BJ (cell line): ENCODE measurements at regions not wholly inside any gene's neighbourhood (a gene's known extent, or its start where the extent isn't known, plus 50 kb on each side); places are given as distances from the start of the nearest gene placed in this dataset.

ENCODE experiments used
- CTCF ChIA-PET: fragments of 350-600 bp; formaldehyde crosslinking; extraction: SDS; loops from one replicate; lab custom pipeline; 2021; ENCODE audit warnings: antibody characterized with exemption, inconsistent platforms; lab: Yijun Ruan, JAX
- POLR2A ChIA-PET: fragments of 300-600 bp; sonication (Branson Sonifier 250); formaldehyde crosslinking; extraction: SDS; loops from one replicate; lab custom pipeline; 2021; ENCODE audit warnings: antibody characterized with exemption; lab: Charles Lee
- DNase-seq: peaks from one replicate; pipeline ENCODE4 v3.0.0-alpha.2; 2011; ENCODE audit warnings: low read depth
- H3K27me3 ChIP-seq: 2 replicates; pipeline ENCODE4 v1.6.0; 2011; ENCODE audit warnings: low read length; ENCODE audit not compliant: control insufficient read depth, insufficient read depth
- H3K36me3 ChIP-seq: 2 replicates; pipeline ENCODE4 v1.5.1; 2011; ENCODE audit warnings: low read length; ENCODE audit not compliant: control insufficient read depth, insufficient read depth
- H3K4me3 ChIP-seq: 2 replicates; pipeline ENCODE4 v1.5.1; 2011; ENCODE audit warnings: low read depth, mild to moderate bottlenecking, control low read depth, low read length
- CTCF ChIP-seq: IDR thresholded peaks from 2 replicates; pipeline ENCODE4 v1.5.1; 2011; ENCODE audit warnings: low read depth, mild to moderate bottlenecking, control low read depth, inconsistent platforms, low read length, moderate library complexity; ENCODE audit not compliant: insufficient read depth

GRCh38 chr3:18780959-18781358 lies 355.8 kb upstream of the SATB1 start:
- CTCF ChIA-PET: no interaction called here
- Histone ChIP-seq H3K4me3 (no peak overlapping the region), H3K36me3 (no peaks in the 10 kb centered on the region), H3K27me3 (no peaks in the 10 kb centered on the region)
- POLR2A ChIA-PET: no interaction called here
- no peak for DNase-seq
- TF ChIP-seq CTCF: no peak

DNA sequence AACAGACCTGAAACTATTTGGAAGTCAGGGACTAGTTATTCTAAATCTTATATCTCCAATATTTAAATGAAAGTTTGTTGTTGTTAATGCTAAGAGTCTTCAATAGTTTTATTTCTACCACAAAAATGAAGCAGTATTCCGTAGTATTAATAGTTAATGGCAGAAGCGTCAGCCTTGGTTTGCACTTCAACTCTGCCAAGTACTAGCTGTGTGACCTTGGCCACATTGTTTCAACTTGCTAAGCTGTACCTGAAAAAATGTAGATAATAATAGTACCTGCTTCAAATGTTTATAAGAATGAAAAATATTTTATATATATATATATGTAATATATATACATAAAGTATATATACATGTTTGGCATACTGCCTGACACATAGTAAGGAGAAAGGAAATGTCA lies 354.6 kb upstream of the SATB1 start:
- ChIA-PET POLR2A (no interaction called here), CTCF (no interaction called here)
- H3K36me3 ChIP-seq: no peaks in the 10 kb centered on the region
- H3K4me3 ChIP-seq: no peak overlapping the region
- no peaks in the 10 kb centered on the region for H3K27me3 ChIP-seq
- no peak for DNase-seq
- no peak for TF ChIP-seq CTCF

- ChIA-PET POLR2A (no interaction called here), CTCF (no interaction called here)
- no peak for DNase-seq
Observed at GRCh38 chr3:18778598-18778997, 353.5 kb upstream of the SATB1 start.

GRCh38 chr3:18778094-18778493 lies 353.0 kb upstream of the SATB1 start:
- Histone ChIP-seq H3K4me3 (no peak overlapping the region), H3K36me3 (no peaks in the 10 kb centered on the region), H3K27me3 (no peaks in the 10 kb centered on the region)
- POLR2A ChIA-PET: no interaction called here
- TF ChIP-seq CTCF: no peak
- DNase-seq: no peak
- CTCF ChIA-PET: no interaction called here

More at GRCh38 chr3:18778598-18778997, 353.5 kb upstream of the SATB1 start:
- Histone ChIP-seq H3K36me3 (no peaks in the 10 kb centered on the region), H3K27me3 (no peaks in the 10 kb centered on the region), H3K4me3 (no peak overlapping the region)
- TF ChIP-seq CTCF: no peak

GRCh38 chr3:18775501-18775900 lies 350.4 kb upstream of the SATB1 start:
- no peaks in the 10 kb centered on the region for H3K36me3 ChIP-seq
- no peak overlapping the region for H3K4me3 ChIP-seq
- no peaks in the 10 kb centered on the region for H3K27me3 ChIP-seq
- POLR2A ChIA-PET: no interaction called here
- DNase-seq: no peak
- TF ChIP-seq CTCF: no peak
- CTCF ChIA-PET: interaction anchor here (0.6 kb wide), 1 partner anchor 17 kb away, joined by 3 read pairs; no protein-coding TSS in a partner anchor
